GM19035 (cell line): ENCODE measurements at regions not wholly inside any gene's neighbourhood (a gene's known extent, or its start where the extent isn't known, plus 50 kb on each side); places are given as distances from the start of the nearest gene placed in this dataset.
A peak's percentile ranks its signal among the peaks of the same experiment; 100 is the strongest.

Experiments
- ATAC-seq: cut with Tn5 transposase; IDR thresholded peaks from one replicate; pipeline ENCODE4 v1.9.1; 2021; ENCODE audit not compliant: unreplicated experiment

- ATAC-seq = no peak
Measured at GRCh38 chr7:16065939-16066338, 355.4 kb downstream of the CRPPA start.

GRCh38 chr7:16063716-16064675 is 357.3 kb downstream of the CRPPA start:
- no peak for ATAC-seq

GRCh38 chr7:16063221-16063620 is 358.1 kb downstream of the CRPPA start:
- ATAC-seq = no peak

- no peak for ATAC-seq
Measured at GRCh38 chr7:16062269-16062668, 359.1 kb downstream of the CRPPA start.

GRCh38 chr7:16061630-16062029 is 359.7 kb downstream of the CRPPA start:
- ATAC-seq = no peak

- no peak for ATAC-seq
Measured at GRCh38 chr7:16061011-16061410, 360.3 kb downstream of the CRPPA start.

GRCh38 chr7:16060502-16060901 is 360.8 kb downstream of the CRPPA start:
- ATAC-seq = no peak

- peak; percentile 58 for ATAC-seq
Measured at GRCh38 chr7:16055263-16055976, 365.9 kb downstream of the CRPPA start.

GRCh38 chr7:16051561-16052255 is 365.2 kb upstream of the MEOX2 start:
- no peak for ATAC-seq

GRCh38 chr7:16046041-16046440 is 359.6 kb upstream of the MEOX2 start:
- no peak for ATAC-seq

- ATAC-seq = no peak
Measured at GRCh38 chr7:16045296-16045695, 358.8 kb upstream of the MEOX2 start.

- ATAC-seq = no peak
Measured at GRCh38 chr7:16044645-16045044, 358.2 kb upstream of the MEOX2 start.

GRCh38 chr7:16040346-16040745 is 353.9 kb upstream of the MEOX2 start:
- no peak for ATAC-seq

GRCh38 chr7:16038906-16039305 is 352.4 kb upstream of the MEOX2 start:
- no peak for ATAC-seq

GRCh38 chr7:16035392-16035791 is 348.9 kb upstream of the MEOX2 start:
- ATAC-seq = no peak

- no peak for ATAC-seq
Measured at GRCh38 chr7:16034866-16035265, 348.4 kb upstream of the MEOX2 start.

- ATAC-seq = no peak
Measured at GRCh38 chr7:16034353-16034752, 347.9 kb upstream of the MEOX2 start.

- ATAC-seq = no peak
Measured at GRCh38 chr7:16033233-16033632, 346.8 kb upstream of the MEOX2 start.

GRCh38 chr7:16028636-16029035 is 342.2 kb upstream of the MEOX2 start:
- ATAC-seq = no peak

GRCh38 chr7:16028103-16028502 is 341.6 kb upstream of the MEOX2 start:
- no peak for ATAC-seq

GRCh38 chr7:16027396-16027795 is 340.9 kb upstream of the MEOX2 start:
- ATAC-seq = no peak
